ENCODE measurements at regions not wholly inside any gene's neighbourhood (a gene's known extent, or its start where the extent isn't known, plus 50 kb on each side); places are given as distances from the start of the nearest gene placed in this dataset.

- TF ChIP-seq EP300 (IDR thresholded peaks at IDR 0.05): no peak
- no peak for TF ChIP-seq CTCF (IDR thresholded peaks at IDR 0.05)
- no peak for TF ChIP-seq POLR2AphosphoS5 (IDR thresholded peaks at IDR 0.05)
- TF ChIP-seq POLR2A (IDR thresholded peaks at IDR 0.05): no peak
These were observed 182.6 kb downstream of the FZD1 start for GRCh38 chr7:91446819-91447218.
